ENCODE measurements at regions not wholly inside any gene's neighbourhood (a gene's known extent, or its start where the extent isn't known, plus 50 kb on each side); places are given as distances from the start of the nearest gene placed in this dataset.

GRCh38 chr9:118538959-118539358, 830.3 kb downstream of the BRINP1 start:
- Histone ChIP-seq H3K4me1 (no peaks in the 10 kb centered on the region), H3K27me3 (no peaks in the 10 kb centered on the region), H3K9me3 (no peaks in the 10 kb centered on the region), H3K4me3 (no peak overlapping the region), H3K27ac (no peak overlapping the region), H3K36me3 (no peaks in the 10 kb centered on the region)
- DNase-seq (no peak), ATAC-seq (ENCODE audit: low FRiP score in 2 of 2) (no peak)
- TF ChIP-seq CTCF (IDR thresholded peaks at IDR 0.05) (no peak), EP300 (IDR thresholded peaks at IDR 0.05) (no peak), POLR2A (IDR thresholded peaks at IDR 0.05) (no peak), POLR2AphosphoS5 (IDR thresholded peaks at IDR 0.05) (no peak)
- WGBS, 2 donors: 81 to 87% methylated on average over 2 of the region's 2 CpGs

- TF ChIP-seq EP300 (IDR thresholded peaks at IDR 0.05) (no peak), POLR2AphosphoS5 (IDR thresholded peaks at IDR 0.05) (no peak), POLR2A (IDR thresholded peaks at IDR 0.05) (no peak), CTCF (IDR thresholded peaks at IDR 0.05) (no peak)
- Histone ChIP-seq H3K27ac (no peak overlapping the region), H3K4me3 (no peak overlapping the region), H3K27me3 (no peaks in the 10 kb centered on the region), H3K9me3 (no peaks in the 10 kb centered on the region), H3K36me3 (no peaks in the 10 kb centered on the region), H3K4me1 (no peaks in the 10 kb centered on the region)
- no peak for ATAC-seq (ENCODE audit: low FRiP score in 2 of 2)
- no peak for DNase-seq
- 90 to 91% methylated on average over 1 of the region's 1 CpG for WGBS, 2 donors
Measured at GRCh38 chr9:118553465-118553864, 815.8 kb downstream of the BRINP1 start.

- no peaks in the 10 kb centered on the region for H3K9me3 ChIP-seq
- no peaks in the 10 kb centered on the region for H3K36me3 ChIP-seq
- ATAC-seq (ENCODE audit: low FRiP score in 2 of 2): no peak
- H3K4me1 ChIP-seq: no peaks in the 10 kb centered on the region
- 71 to 78% methylated on average over 5 to 7 of the region's 7 CpGs for WGBS, 2 donors
- DNase-seq: no peak
- TF ChIP-seq CTCF (IDR thresholded peaks at IDR 0.05): no peak
- TF ChIP-seq POLR2A (IDR thresholded peaks at IDR 0.05): no peak
- TF ChIP-seq POLR2AphosphoS5 (IDR thresholded peaks at IDR 0.05): no peak
- no peak overlapping the region for H3K27ac ChIP-seq
- no peak overlapping the region for H3K4me3 ChIP-seq
- H3K27me3 ChIP-seq: no peaks in the 10 kb centered on the region
Measured at GRCh38 chr9:118554987-118555386, 814.2 kb downstream of the BRINP1 start.

- Histone ChIP-seq H3K9me3 (no peaks in the 10 kb centered on the region), H3K4me1 (no peaks in the 10 kb centered on the region), H3K36me3 (no peaks in the 10 kb centered on the region), H3K27me3 (no peaks in the 10 kb centered on the region), H3K4me3 (no peak overlapping the region), H3K27ac (no peak overlapping the region)
- no peak for ATAC-seq (ENCODE audit: low FRiP score in 2 of 2)
- DNase-seq: no peak
- 82 to 96% methylated on average over 1 of the region's 1 CpG for WGBS, 2 donors
- no peak for TF ChIP-seq EP300 (IDR thresholded peaks at IDR 0.05)
- TF ChIP-seq POLR2AphosphoS5 (IDR thresholded peaks at IDR 0.05): no peak
- no peak for TF ChIP-seq POLR2A (IDR thresholded peaks at IDR 0.05)
- TF ChIP-seq CTCF (IDR thresholded peaks at IDR 0.05): no peak
Measured at GRCh38 chr9:118558026-118558425, 811.2 kb downstream of the BRINP1 start.

GRCh38 chr9:118558891-118559290, 810.3 kb downstream of the BRINP1 start:
- TF ChIP-seq CTCF (IDR thresholded peaks at IDR 0.05): no peak
- no peak for TF ChIP-seq EP300 (IDR thresholded peaks at IDR 0.05)
- TF ChIP-seq POLR2AphosphoS5 (IDR thresholded peaks at IDR 0.05): no peak
- TF ChIP-seq POLR2A (IDR thresholded peaks at IDR 0.05): no peak
- H3K36me3 ChIP-seq: no peaks in the 10 kb centered on the region
- H3K4me1 ChIP-seq: no peaks in the 10 kb centered on the region
- H3K27ac ChIP-seq: no peak overlapping the region
- ATAC-seq (ENCODE audit: low FRiP score in 2 of 2) (no peak), DNase-seq (no peak)
- no peak overlapping the region for H3K4me3 ChIP-seq
- no peaks in the 10 kb centered on the region for H3K9me3 ChIP-seq
- no peaks in the 10 kb centered on the region for H3K27me3 ChIP-seq

All from upper lobe of left lung (tissue), 6 donors.